HEK293 (cell line): ENCODE measurements at regions not wholly inside any gene's neighbourhood (a gene's known extent, or its start where the extent isn't known, plus 50 kb on each side); places are given as distances from the start of the nearest gene placed in this dataset.

Experiments
- CTCF ChIA-PET: fragments of 350-600 bp; formaldehyde crosslinking; extraction: SDS; loops from one replicate; lab custom pipeline; 2021; ENCODE audit warnings: antibody characterized with exemption; lab: Yijun Ruan, JAX
- POLR2A ChIA-PET: fragments of 300-600 bp; formaldehyde crosslinking; extraction: SDS; loops from one replicate; lab custom pipeline; 2020; ENCODE audit warnings: antibody characterized with exemption, inconsistent platforms; lab: Yijun Ruan, JAX
- H3K27ac ChIP-seq: fragments of 200-500 bp; sonication (Bioruptor generic); 2 replicates; pipeline ENCODE4 v1.5.1; 2014; ENCODE audit warnings: low read depth, low read length, control low read depth, inconsistent platforms; ENCODE audit errors: extremely low read depth
- H3K36me3 ChIP-seq, 2 experiments: fragments of 200-500 bp in 1 of 2; sonication (Bioruptor generic) in 1 of 2; 1 replicate in 1 of 2; 2 replicates in 1 of 2; pipeline ENCODE4 v1.5.1; 2014 to 2017; ENCODE audit warnings: inconsistent platforms in 2 of 2, low read length in 2 of 2; ENCODE audit not compliant: control insufficient read depth in 2 of 2, insufficient read depth in 1 of 2
- H3K4me1 ChIP-seq: fragments of 200-500 bp; sonication (Bioruptor generic); 2 replicates; pipeline ENCODE4 v1.5.1; 2014; ENCODE audit warnings: mild to moderate bottlenecking, low read length, inconsistent platforms; ENCODE audit not compliant: control insufficient read depth, insufficient read depth
- H3K4me3 ChIP-seq: 2 replicates; pipeline ENCODE4 v1.5.1; 2011; ENCODE audit warnings: low read depth, mild to moderate bottlenecking, control low read depth, low read length, moderate library complexity
- H3K9me3 ChIP-seq: fragments of 200-500 bp; sonication (Bioruptor generic); 2 replicates; pipeline ENCODE4 v1.5.1; 2014; ENCODE audit warnings: low read depth, low read length, inconsistent platforms; ENCODE audit not compliant: control insufficient read depth, insufficient read depth
- GLI2 ChIP-seq: fragments of 450-650 bp; formaldehyde crosslinking; IDR thresholded peaks from 2 replicates; pipeline ENCODE4; 2017; ENCODE audit warnings: missing biosample characterization, missing genetic modification characterization, low read depth, borderline replicate concordance
- PRDM1 ChIP-seq: fragments of 450-650 bp; formaldehyde crosslinking; IDR thresholded peaks from 2 replicates; pipeline ENCODE4; 2016; ENCODE audit warnings: missing biosample characterization, missing genetic modification characterization
- SP2 ChIP-seq: fragments of 450-650 bp; formaldehyde crosslinking; IDR thresholded peaks from 2 replicates; pipeline ENCODE4 v1.5.1; 2016; ENCODE audit warnings: missing biosample characterization, missing genetic modification characterization
- ZBTB11 ChIP-seq: fragments of 450-650 bp; formaldehyde crosslinking; conservative IDR thresholded peaks from 2 replicates; pipeline ENCODE4 v1.5.1; 2016; ENCODE audit warnings: low read depth, missing biosample characterization, missing genetic modification characterization
- ZBTB17 ChIP-seq: fragments of 450-650 bp; formaldehyde crosslinking; IDR thresholded peaks from 2 replicates; pipeline ENCODE4 v1.5.1; 2016; ENCODE audit warnings: missing biosample characterization, missing genetic modification characterization
- ZNF184 ChIP-seq: fragments of 450-650 bp; IDR thresholded peaks from 2 replicates; pipeline ENCODE4 v1.5.1; 2018; ENCODE audit warnings: missing biosample characterization, mild to moderate bottlenecking, missing genetic modification characterization
- ZNF239 ChIP-seq: fragments of 450-650 bp; formaldehyde crosslinking; IDR thresholded peaks from 2 replicates; pipeline ENCODE4 v1.5.1; 2016; ENCODE audit warnings: missing biosample characterization, missing genetic modification characterization
- ZNF266 ChIP-seq: fragments of 450-650 bp; formaldehyde crosslinking; IDR thresholded peaks from 2 replicates; pipeline ENCODE4 v1.5.1; 2016; ENCODE audit warnings: missing biosample characterization, missing genetic modification characterization, low read depth
- ZNF292 ChIP-seq: fragments of 450-650 bp; formaldehyde crosslinking; IDR thresholded peaks from 2 replicates; pipeline ENCODE4 v1.5.1; 2016; ENCODE audit warnings: low read depth, missing biosample characterization, missing genetic modification characterization, borderline replicate concordance
- ZNF341 ChIP-seq: fragments of 450-650 bp; formaldehyde crosslinking; IDR thresholded peaks from 2 replicates; pipeline ENCODE4; 2016; ENCODE audit warnings: low read depth, missing biosample characterization, missing genetic modification characterization
- ZNF510 ChIP-seq: fragments of 450-650 bp; formaldehyde crosslinking; IDR thresholded peaks from 2 replicates; pipeline ENCODE4 v1.5.1; 2018; ENCODE audit warnings: mild to moderate bottlenecking, missing genetic modification characterization, missing biosample characterization; ENCODE audit not compliant: insufficient replicate concordance
- ZNF529 ChIP-seq: fragments of 450-650 bp; formaldehyde crosslinking; IDR thresholded peaks from 2 replicates; pipeline ENCODE4 v1.5.1; 2017; ENCODE audit warnings: missing genetic modification characterization, missing biosample characterization; ENCODE audit not compliant: insufficient replicate concordance
- ZNF530 ChIP-seq: fragments of 450-650 bp; formaldehyde crosslinking; IDR thresholded peaks from 2 replicates; pipeline ENCODE4 v1.5.1; 2016; ENCODE audit warnings: low read depth, missing biosample characterization, missing genetic modification characterization
- ZNF560 ChIP-seq: fragments of 450-650 bp; formaldehyde crosslinking; IDR thresholded peaks from 2 replicates; pipeline ENCODE4 v1.5.1; 2017; ENCODE audit warnings: missing biosample characterization, missing genetic modification characterization, borderline replicate concordance
- ZNF596 ChIP-seq: fragments of 450-650 bp; IDR thresholded peaks from 2 replicates; pipeline ENCODE4 v1.5.0; 2018; ENCODE audit warnings: missing biosample characterization, mild to moderate bottlenecking, missing genetic modification characterization, moderate library complexity
- ZNF610 ChIP-seq: fragments of 450-650 bp; formaldehyde crosslinking; IDR thresholded peaks from 2 replicates; pipeline ENCODE4 v1.5.1; 2016; ENCODE audit warnings: missing biosample characterization, missing genetic modification characterization, borderline replicate concordance
- ZNF791 ChIP-seq: fragments of 450-650 bp; formaldehyde crosslinking; IDR thresholded peaks from 2 replicates; pipeline ENCODE4 v1.5.1; 2016; ENCODE audit warnings: missing biosample characterization, missing genetic modification characterization
- TF ChIP-seq, protein P1 (sequence below): fragments of 450-650 bp; formaldehyde crosslinking; IDR thresholded peaks from 2 replicates; pipeline ENCODE4 v1.5.1; 2016; ENCODE audit warnings: missing biosample characterization, missing genetic modification characterization, low read depth
- TF ChIP-seq, protein P2 (sequence below): fragments of 450-650 bp; formaldehyde crosslinking; IDR thresholded peaks from 2 replicates; pipeline ENCODE4 v1.5.1; 2016; ENCODE audit warnings: missing biosample characterization, missing genetic modification characterization

DNA sequence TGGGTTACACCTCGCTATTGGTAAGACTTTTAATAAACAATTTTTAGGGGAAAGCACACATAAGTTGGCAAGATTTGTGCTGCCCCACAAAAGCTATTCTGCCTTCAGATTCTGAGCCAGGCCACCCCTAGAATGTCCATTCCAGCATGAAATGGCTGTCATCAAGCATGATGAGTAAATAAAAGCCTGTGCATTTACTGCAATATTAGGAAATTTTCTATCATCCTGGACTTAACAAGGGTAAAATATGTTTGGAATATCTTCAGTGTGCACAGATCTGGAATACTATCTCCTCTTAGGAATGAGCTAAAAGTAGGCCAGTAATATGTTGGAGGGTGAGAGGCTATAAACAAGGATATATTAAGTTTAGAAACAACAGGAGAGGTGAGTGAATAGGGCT, 510.9 kb downstream of the ANKRD50 start (continued):
- no peak for TF ChIP-seq ZBTB17 (tag by site-specific recombination)
- no peak for TF ChIP-seq ZNF596 (tag by site-specific recombination)

- Histone ChIP-seq H3K27ac (no peak overlapping the region), H3K4me1 (no peaks in the 10 kb centered on the region; the same call in 1 of the 2 replicates), H3K36me3 (no peaks in the 10 kb centered on the region), H3K4me3 (no peak overlapping the region), H3K9me3 (no peaks in the 10 kb centered on the region)
- ChIA-PET CTCF (no interaction called here), POLR2A (no interaction called here)
- TF ChIP-seq ZNF266, result no peak
- TF ChIP-seq ZNF560 (tag by site-specific recombination), result no peak
- no peak for TF ChIP-seq ZNF529 (tag by site-specific recombination)
- no peak for TF ChIP-seq ZNF341 (tag by site-specific recombination)
- TF ChIP-seq, protein P1, sequence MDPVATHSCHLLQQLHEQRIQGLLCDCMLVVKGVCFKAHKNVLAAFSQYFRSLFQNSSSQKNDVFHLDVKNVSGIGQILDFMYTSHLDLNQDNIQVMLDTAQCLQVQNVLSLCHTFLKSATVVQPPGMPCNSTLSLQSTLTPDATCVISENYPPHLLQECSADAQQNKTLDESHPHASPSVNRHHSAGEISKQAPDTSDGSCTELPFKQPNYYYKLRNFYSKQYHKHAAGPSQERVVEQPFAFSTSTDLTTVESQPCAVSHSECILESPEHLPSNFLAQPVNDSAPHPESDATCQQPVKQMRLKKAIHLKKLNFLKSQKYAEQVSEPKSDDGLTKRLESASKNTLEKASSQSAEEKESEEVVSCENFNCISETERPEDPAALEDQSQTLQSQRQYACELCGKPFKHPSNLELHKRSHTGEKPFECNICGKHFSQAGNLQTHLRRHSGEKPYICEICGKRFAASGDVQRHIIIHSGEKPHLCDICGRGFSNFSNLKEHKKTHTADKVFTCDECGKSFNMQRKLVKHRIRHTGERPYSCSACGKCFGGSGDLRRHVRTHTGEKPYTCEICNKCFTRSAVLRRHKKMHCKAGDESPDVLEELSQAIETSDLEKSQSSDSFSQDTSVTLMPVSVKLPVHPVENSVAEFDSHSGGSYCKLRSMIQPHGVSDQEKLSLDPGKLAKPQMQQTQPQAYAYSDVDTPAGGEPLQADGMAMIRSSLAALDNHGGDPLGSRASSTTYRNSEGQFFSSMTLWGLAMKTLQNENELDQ (tag by site-specific recombination), result no peak
- no peak for TF ChIP-seq SP2
- TF ChIP-seq ZBTB11 (tag by site-specific recombination), result no peak
- no peak for TF ChIP-seq ZNF292 (tag by site-specific recombination)
- no peak for TF ChIP-seq GLI2 (tag by site-specific recombination)
- TF ChIP-seq, protein P2, sequence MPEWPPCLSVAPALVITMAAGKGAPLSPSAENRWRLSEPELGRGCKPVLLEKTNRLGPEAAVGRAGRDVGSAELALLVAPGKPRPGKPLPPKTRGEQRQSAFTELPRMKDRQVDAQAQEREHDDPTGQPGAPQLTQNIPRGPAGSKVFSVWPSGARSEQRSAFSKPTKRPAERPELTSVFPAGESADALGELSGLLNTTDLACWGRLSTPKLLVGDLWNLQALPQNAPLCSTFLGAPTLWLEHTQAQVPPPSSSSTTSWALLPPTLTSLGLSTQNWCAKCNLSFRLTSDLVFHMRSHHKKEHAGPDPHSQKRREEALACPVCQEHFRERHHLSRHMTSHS (tag by site-specific recombination), result no peak
- no peak for TF ChIP-seq ZNF791
- TF ChIP-seq PRDM1, result no peak
- TF ChIP-seq ZNF610 (tag by site-specific recombination), result no peak
- TF ChIP-seq ZNF239 (tag by site-specific recombination), result no peak
- no peak for TF ChIP-seq ZNF184
- TF ChIP-seq ZNF510 (tag by site-specific recombination), result no peak
- TF ChIP-seq ZNF530 (tag by site-specific recombination), result no peak
Observed at GRCh38 chr4:124202099-124202498, 510.4 kb downstream of the ANKRD50 start.
